H9 (cell line): ENCODE measurements at regions not wholly inside any gene's neighbourhood (a gene's known extent, or its start where the extent isn't known, plus 50 kb on each side); places are given as distances from the start of the nearest gene placed in this dataset.

Experiments used
- DNase-seq: peaks from one replicate; pipeline ENCODE4 v3.0.0-alpha.2; 2017
- H2AFZ ChIP-seq: one replicate; pipeline ENCODE4 v1.6.1; 2013; ENCODE audit warnings: mild to moderate bottlenecking, low read length, control low read depth, moderate library complexity
- H2AK5ac ChIP-seq: 2 replicates; pipeline ENCODE4 v1.6.1; 2013; ENCODE audit warnings: low read length, control low read depth, mixed read lengths; ENCODE audit not compliant: insufficient read length
- H2BK120ac ChIP-seq: one replicate; pipeline ENCODE4 v1.6.1; 2013; ENCODE audit warnings: low read depth, mild to moderate bottlenecking, low read length, control low read depth, inconsistent platforms; ENCODE audit not compliant: poor library complexity, severe bottlenecking
- H2BK12ac ChIP-seq: 2 replicates; pipeline ENCODE4 v1.6.1; 2013; ENCODE audit warnings: low read length, control low read depth, mixed read lengths, low read depth; ENCODE audit not compliant: insufficient read length
- H2BK15ac ChIP-seq: 2 replicates; pipeline ENCODE4 v1.6.1; 2013; ENCODE audit warnings: low read depth, low read length, control low read depth
- H2BK20ac ChIP-seq: one replicate; pipeline ENCODE4 v1.6.1; 2013; ENCODE audit warnings: low read depth, mild to moderate bottlenecking, low read length, control low read depth, inconsistent platforms; ENCODE audit not compliant: poor library complexity, severe bottlenecking
- H2BK5ac ChIP-seq: 2 replicates; pipeline ENCODE4 v1.6.1; 2013; ENCODE audit warnings: low read length, control low read depth, mixed read lengths; ENCODE audit not compliant: insufficient read length
- H3K14ac ChIP-seq: 2 replicates; pipeline ENCODE4 v1.6.1; 2013; ENCODE audit warnings: low read length, control low read depth; ENCODE audit not compliant: insufficient read depth
- H3K18ac ChIP-seq: 2 replicates; pipeline ENCODE4 v1.6.1; 2013; ENCODE audit warnings: low read depth, mild to moderate bottlenecking, mixed read lengths, low read length, control low read depth; ENCODE audit not compliant: insufficient read length
- H3K23ac ChIP-seq: 2 replicates; pipeline ENCODE4 v1.6.1; 2013; ENCODE audit warnings: low read length, control low read depth, mixed read lengths, low read depth; ENCODE audit not compliant: insufficient read length
- H3K23me2 ChIP-seq: 2 replicates; pipeline ENCODE4 v1.6.1; 2013; ENCODE audit warnings: low read depth, mild to moderate bottlenecking, mixed read lengths, low read length, control low read depth; ENCODE audit not compliant: insufficient read length, poor library complexity, severe bottlenecking
- H3K27ac ChIP-seq: 2 replicates; pipeline ENCODE4 v1.5.1; 2013; ENCODE audit warnings: low read length, control low read depth, mixed read lengths, low read depth; ENCODE audit not compliant: insufficient read length
- H3K27me3 ChIP-seq: 2 replicates; pipeline ENCODE4 v1.6.1; 2013; ENCODE audit warnings: low read length, control low read depth, inconsistent platforms; ENCODE audit not compliant: insufficient read depth
- H3K4ac ChIP-seq: 2 replicates; pipeline ENCODE4 v1.6.1; 2013; ENCODE audit warnings: low read depth, mild to moderate bottlenecking, control low read depth, inconsistent platforms, low read length, moderate library complexity
- H3K4me1 ChIP-seq: 2 replicates; pipeline ENCODE4 v1.6.1; 2013; ENCODE audit warnings: low read length, control low read depth, inconsistent platforms; ENCODE audit not compliant: insufficient read depth
- H3K4me2 ChIP-seq: 2 replicates; pipeline ENCODE4 v1.6.1; 2013; ENCODE audit warnings: low read length, control low read depth, mixed read lengths; ENCODE audit not compliant: insufficient read length, insufficient read depth
- H3K56ac ChIP-seq: 2 replicates; pipeline ENCODE4 v1.6.1; 2013; ENCODE audit warnings: low read depth, mild to moderate bottlenecking, mixed read lengths, low read length, control low read depth; ENCODE audit not compliant: insufficient read length
- H3K79me1 ChIP-seq: 2 replicates; pipeline ENCODE4 v1.6.1; 2013; ENCODE audit warnings: low read depth, mild to moderate bottlenecking, moderate library complexity, low read length, control low read depth, inconsistent platforms; ENCODE audit not compliant: insufficient read depth, poor library complexity, severe bottlenecking
- H3K79me2 ChIP-seq: 2 replicates; pipeline ENCODE4 v1.6.1; 2013; ENCODE audit warnings: low read length, control low read depth, inconsistent platforms; ENCODE audit not compliant: insufficient read depth
- H3K9ac ChIP-seq: 2 replicates; pipeline ENCODE4 v1.6.1; 2013; ENCODE audit warnings: low read length, control low read depth, mixed read lengths; ENCODE audit not compliant: insufficient read length; ENCODE audit errors: extremely low read depth
- H3K9me3 ChIP-seq: one replicate; pipeline ENCODE4 v1.6.1; 2013; ENCODE audit warnings: low read depth, low read length, inconsistent platforms; ENCODE audit not compliant: control insufficient read depth
- H3T11ph ChIP-seq: one replicate; pipeline ENCODE4 v1.6.1; 2013; ENCODE audit warnings: mild to moderate bottlenecking, low read length, control low read depth, inconsistent platforms
- H4K20me1 ChIP-seq: one replicate; pipeline ENCODE4 v1.6.1; 2013; ENCODE audit not compliant: control insufficient read depth, insufficient read length, insufficient read depth
- H4K5ac ChIP-seq: 2 replicates; pipeline ENCODE4 v1.6.1; 2013; ENCODE audit warnings: low read depth, mild to moderate bottlenecking, mixed read lengths, low read length, control low read depth; ENCODE audit not compliant: insufficient read length
- H4K8ac ChIP-seq: replicated peaks from 2 replicates; pipeline ENCODE4 v1.6.1; 2013; ENCODE audit warnings: low read length, control low read depth, mixed read lengths, low read depth; ENCODE audit not compliant: insufficient read length
- H4K91ac ChIP-seq: 2 replicates; pipeline ENCODE4 v1.6.1; 2013; ENCODE audit warnings: low read depth, mild to moderate bottlenecking, moderate library complexity, mixed read lengths, low read length, control low read depth; ENCODE audit not compliant: insufficient read length
- H3K27ac Mint-ChIP-seq, 3 experiments: 2 replicates in 2 of 3; 3 replicates in 1 of 3; pipeline ENCODE4 v1.8.0; 2020 to 2021; ENCODE audit warnings: mixed read lengths in 3 of 3, mild to moderate bottlenecking in 1 of 3, moderate library complexity in 1 of 3
- H3K27me3 Mint-ChIP-seq: 2 replicates; pipeline ENCODE4 v1.8.0; 2021; ENCODE audit warnings: low read depth, mild to moderate bottlenecking, moderate library complexity, mixed read lengths
- H3K36me3 Mint-ChIP-seq, 3 experiments: 2 replicates in 2 of 3; 3 replicates in 1 of 3; pipeline ENCODE4 v1.8.0; 2020 to 2021; ENCODE audit warnings: low read depth in 3 of 3, mixed read lengths in 3 of 3; ENCODE audit not compliant: insufficient read depth in 1 of 3
- H3K4me1 Mint-ChIP-seq, 2 experiments: 2 replicates each; pipeline ENCODE4 v1.8.0; 2020; ENCODE audit warnings: mixed read lengths in 2 of 2
- H3K4me3 Mint-ChIP-seq, 2 experiments: 2 replicates in 1 of 2; 3 replicates in 1 of 2; pipeline ENCODE4 v1.8.0; 2020 to 2021; ENCODE audit warnings: mild to moderate bottlenecking in 2 of 2, mixed read lengths in 2 of 2, moderate library complexity in 1 of 2
- H3K9me3 Mint-ChIP-seq, 2 experiments: 2 replicates in 1 of 2; 3 replicates in 1 of 2; pipeline ENCODE4 v1.8.0; 2020; ENCODE audit warnings: mild to moderate bottlenecking in 2 of 2, mixed read lengths in 2 of 2, moderate library complexity in 1 of 2
- CTCF ChIP-seq: fragments of 200-600 bp; sonication (generic); conservative IDR thresholded peaks from 3 replicates; pipeline ENCODE4 v1.8.0; 2021; ENCODE audit warnings: antibody characterized with exemption, mild to moderate bottlenecking
- WGBS: extraction: QIAGEN DNeasy Blood & Tissue Kit; methylation state at CpG from one replicate; pipeline ENCODE4 v1.1.7; 2013; ENCODE audit warnings: missing lambda C conversion rate, low lambda C conversion rate, mixed read lengths; ENCODE audit not compliant: insufficient read length; ENCODE audit errors: extremely low coverage; 5-methylcytosine and 5-hydroxymethylcytosine counted together

GRCh38 chr3:76859596-76859995, 180.3 kb upstream of the ROBO2 start:
- Histone ChIP-seq H3K4me2 (no peak overlapping the region), H3K27me3 (no peaks in the 10 kb centered on the region), H3K4me1 (no peaks in the 10 kb centered on the region), H3T11ph (no peak overlapping the region), H3K23me2 (no peaks in the 10 kb centered on the region), H2BK12ac (no peak overlapping the region), H3K79me1 (no peaks in the 10 kb centered on the region), H3K27ac (no peak overlapping the region), H2AFZ (no peak overlapping the region), H3K18ac (no peak overlapping the region), H4K20me1 (no peaks in the 10 kb centered on the region), H3K9ac (no peak overlapping the region), H2BK20ac (no peak overlapping the region), H4K8ac (no peak overlapping the region), H3K14ac (no peak overlapping the region), H2BK5ac (no peak overlapping the region), H2BK15ac (no peak overlapping the region), H3K56ac (no peak overlapping the region), H4K91ac (no peak overlapping the region), H3K4ac (no peak overlapping the region), H3K79me2 (no peaks in the 10 kb centered on the region), H4K5ac (no peak overlapping the region), H2AK5ac (no peak overlapping the region), H3K23ac (no peak overlapping the region), H3K9me3 (no peaks in the 10 kb centered on the region), H2BK120ac (peak overlapping the region; percentile 23)
- DNase-seq, result no peak
- no CpG with 5 or more reads among the region's 3 CpGs for WGBS
- no peak overlapping the region for H3K4me3 Mint-ChIP-seq
- H3K36me3 Mint-ChIP-seq, result no peaks in the 10 kb centered on the region; a peak in 1 of 7 replicates
- H3K4me1 Mint-ChIP-seq, result no peaks in the 10 kb centered on the region
- H3K27me3 Mint-ChIP-seq, result no peaks in the 10 kb centered on the region
- H3K9me3 Mint-ChIP-seq, result no peaks in the 10 kb centered on the region
- TF ChIP-seq CTCF, result no peak
- H3K27ac Mint-ChIP-seq, result no peak overlapping the region
